Esophagus muscularis mucosa (tissue), 4 donors: ENCODE measurements at regions not wholly inside any gene's neighbourhood (a gene's known extent, or its start where the extent isn't known, plus 50 kb on each side); places are given as distances from the start of the nearest gene placed in this dataset.

ENCODE experiments used
- CTCF ChIP-seq, 3 experiments: fragments of 200-600 bp in 2 of 3; fragments of 450-650 bp in 1 of 3; sonication (generic) in 2 of 3; IDR thresholded peaks; one replicate each; pipeline ENCODE4 v1.5.1; 2017 to 2019; ENCODE audit warnings: antibody characterized with exemption in 3 of 3, mild to moderate bottlenecking in 2 of 3, moderate library complexity in 1 of 3
- EP300 ChIP-seq: sonication (generic); formaldehyde crosslinking; IDR thresholded peaks from one replicate; pipeline ENCODE4 v1.6.1; 2017; ENCODE audit warnings: antibody characterized with exemption
- POLR2A ChIP-seq: fragments of 450-650 bp; IDR thresholded peaks from one replicate; pipeline ENCODE4 v1.6.1; 2017; ENCODE audit warnings: antibody characterized with exemption, moderate library complexity, mild to moderate bottlenecking, low read depth

- no peak for TF ChIP-seq POLR2A
- TF ChIP-seq CTCF (IDR thresholded peaks at IDR 0.05): no peak
- no peak for TF ChIP-seq EP300
These were observed 117.7 kb upstream of the RAB6C start for GRCh38 chr2:129861666-129862288.
